CD8-positive, alpha-beta memory T cell (primary cell): ENCODE measurements at regions not wholly inside any gene's neighbourhood (a gene's known extent, or its start where the extent isn't known, plus 50 kb on each side); places are given as distances from the start of the nearest gene placed in this dataset.

Experiments
- CTCF ChIA-PET: fragments of 350-600 bp; sonication (Branson Sonifier 250); formaldehyde crosslinking; loops from one replicate; lab custom pipeline; 2021; ENCODE audit warnings: antibody characterized with exemption; lab: Charles Lee
- POLR2A ChIA-PET: fragments of 350-600 bp; sonication (Branson Sonifier 250); formaldehyde crosslinking; loops from one replicate; lab custom pipeline; 2021; ENCODE audit warnings: antibody characterized with exemption; lab: Charles Lee
- DNase-seq, 5 donors: peaks; one replicate each; pipeline versions ENCODE4 v3.0.0 to v3.0.0-alpha.2; 2020 to 2022; ENCODE audit warnings: mixed read lengths in 1 of 5
- H3K27ac ChIP-seq: one replicate; pipeline ENCODE4 v1.7.0; 2013; ENCODE audit warnings: low read depth, mild to moderate bottlenecking, low read length, moderate library complexity
- H3K27me3 ChIP-seq: 2 replicates; pipeline ENCODE4 v1.7.0; 2013; ENCODE audit warnings: low read length, mild to moderate bottlenecking; ENCODE audit not compliant: insufficient read depth, poor library complexity, severe bottlenecking
- H3K36me3 ChIP-seq: 2 replicates; pipeline ENCODE4 v1.7.0; 2013; ENCODE audit warnings: mild to moderate bottlenecking, low read length, moderate library complexity; ENCODE audit not compliant: insufficient read depth
- H3K4me1 ChIP-seq: 2 replicates; pipeline ENCODE4 v1.7.0; 2013; ENCODE audit warnings: mild to moderate bottlenecking, low read length, moderate library complexity; ENCODE audit not compliant: insufficient read depth
- H3K4me3 ChIP-seq: 2 replicates; pipeline ENCODE4 v1.7.0; 2013; ENCODE audit warnings: mild to moderate bottlenecking, low read length
- H3K9me3 ChIP-seq: 2 replicates; pipeline ENCODE4 v1.7.0; 2013; ENCODE audit warnings: mild to moderate bottlenecking, low read length
- H3K27ac Mint-ChIP-seq, 8 donors: one replicate each; pipeline ENCODE4 v1.8.0; 2020 to 2021; ENCODE audit warnings: mixed read lengths in 8 of 8, mild to moderate bottlenecking in 6 of 8, inconsistent platforms in 3 of 8, moderate library complexity in 3 of 8
- H3K27me3 Mint-ChIP-seq, 2 donors: one replicate each; pipeline ENCODE4 v1.8.0; 2020 to 2021; ENCODE audit warnings: mixed read lengths in 2 of 2, mild to moderate bottlenecking in 1 of 2, moderate library complexity in 1 of 2
- H3K36me3 Mint-ChIP-seq, 3 donors: one replicate each; pipeline ENCODE4 v1.8.0; 2020 to 2021; ENCODE audit warnings: mixed read lengths in 3 of 3, inconsistent platforms in 1 of 3, mild to moderate bottlenecking in 1 of 3
- H3K4me1 Mint-ChIP-seq, 3 donors: one replicate each; pipeline ENCODE4 v1.8.0; 2020 to 2021; ENCODE audit warnings: mixed read lengths in 3 of 3, inconsistent platforms in 1 of 3, mild to moderate bottlenecking in 1 of 3
- H3K4me3 Mint-ChIP-seq, 7 donors: one replicate each; pipeline ENCODE4 v1.8.0; 2020 to 2021; ENCODE audit warnings: mixed read lengths in 7 of 7, mild to moderate bottlenecking in 6 of 7, moderate library complexity in 4 of 7, inconsistent platforms in 2 of 7
- H3K9me3 Mint-ChIP-seq, 5 donors: one replicate each; pipeline ENCODE4 v1.8.0; 2020 to 2022; ENCODE audit warnings: mixed read lengths in 5 of 5, mild to moderate bottlenecking in 3 of 5, moderate library complexity in 2 of 5, inconsistent platforms in 1 of 5

DNA sequence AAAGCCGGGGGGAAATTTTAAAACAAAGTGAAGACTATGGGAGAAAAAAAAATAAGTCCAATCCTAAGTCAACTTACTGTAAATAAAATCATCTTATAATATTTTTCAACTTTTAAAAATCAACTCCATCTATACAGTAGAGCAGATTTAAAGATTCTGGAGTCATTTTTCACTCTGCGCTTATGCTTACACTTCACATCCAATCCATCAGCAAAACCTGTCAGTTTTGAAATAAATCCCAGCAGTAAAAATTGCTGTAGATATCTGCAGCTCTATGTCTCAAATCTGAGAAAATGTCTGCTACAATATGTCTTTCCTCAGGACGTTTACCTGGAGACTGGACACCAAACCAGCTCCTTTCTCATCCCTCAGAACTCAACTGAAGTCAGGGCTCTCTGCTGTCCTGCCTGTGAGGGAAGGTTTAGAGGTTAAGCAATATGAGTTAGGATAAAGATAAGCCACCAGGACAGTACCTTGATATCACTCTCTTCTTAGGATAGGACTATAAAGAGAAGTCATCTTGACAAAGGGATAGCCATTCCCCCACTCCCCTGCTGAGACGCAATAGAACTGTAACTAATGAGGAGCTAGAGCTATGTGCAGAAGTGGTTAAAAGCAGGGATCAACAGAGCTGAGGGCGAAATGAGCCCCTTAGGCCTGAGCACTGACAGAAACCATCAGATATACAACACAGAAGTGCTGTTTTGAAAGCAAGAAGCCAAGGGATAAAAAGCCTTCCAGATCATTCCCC lies 254.7 kb upstream of the KLHL1 start:
- CTCF ChIA-PET, result no interaction called here

GRCh38 chr13:70357031-70357430 lies 248.8 kb upstream of the KLHL1 start:
- Mint-ChIP-seq H3K27ac (no peak overlapping the region), H3K4me3 (no peak overlapping the region), H3K4me1 (no peaks in the 10 kb centered on the region), H3K36me3 (no peaks in the 10 kb centered on the region), H3K9me3 (peaks cover 0 to 19% (median 4%) of the 10 kb centered on the region in 5 donors), H3K27me3 (no peaks in the 10 kb centered on the region)
- no peak overlapping the region for H3K27ac ChIP-seq
- no peaks in the 10 kb centered on the region for H3K4me1 ChIP-seq
- H3K4me3 ChIP-seq, result no peak overlapping the region
- no peak for DNase-seq
- no peaks in the 10 kb centered on the region for H3K27me3 ChIP-seq
- CTCF ChIA-PET, result no interaction called here
- POLR2A ChIA-PET, result no interaction called here
- H3K36me3 ChIP-seq, result no peaks in the 10 kb centered on the region
- no peaks in the 10 kb centered on the region for H3K9me3 ChIP-seq

More for the DNA sequence above, 254.7 kb upstream of the KLHL1 start:
- H3K27ac ChIP-seq, result no peak overlapping the region
- Mint-ChIP-seq H3K36me3 (no peaks in the 10 kb centered on the region), H3K4me3 (no peak overlapping the region), H3K27ac (no peak overlapping the region), H3K27me3 (no peaks in the 10 kb centered on the region), H3K9me3 (peaks cover 0 to 26% (median 3%) of the 10 kb centered on the region in 5 donors), H3K4me1 (no peaks in the 10 kb centered on the region)
- H3K27me3 ChIP-seq, result no peaks in the 10 kb centered on the region
- no peak overlapping the region for H3K4me3 ChIP-seq
- H3K4me1 ChIP-seq, result no peaks in the 10 kb centered on the region
- DNase-seq, result no peak
- H3K9me3 ChIP-seq, result no peaks in the 10 kb centered on the region
- POLR2A ChIA-PET, result no interaction called here
- no peaks in the 10 kb centered on the region for H3K36me3 ChIP-seq

DNA sequence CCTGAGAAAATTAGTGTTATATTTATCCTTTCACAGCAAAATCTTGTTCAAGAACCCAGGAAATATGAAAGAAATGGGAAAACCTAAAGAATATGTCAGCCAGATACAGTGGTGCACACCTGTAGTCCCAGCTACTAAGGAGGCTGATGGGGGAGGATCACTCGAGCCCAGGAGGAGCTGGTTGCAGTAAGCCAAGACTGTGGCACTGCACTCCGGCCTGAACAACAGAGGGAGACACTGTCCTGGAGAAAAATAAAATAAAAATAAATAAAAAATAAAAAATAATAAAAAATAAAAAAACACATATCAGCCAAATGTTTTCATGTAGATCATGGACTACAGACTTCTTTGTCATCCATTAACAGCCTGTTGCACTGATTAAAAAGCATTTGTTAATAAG lies 244.8 kb upstream of the KLHL1 start:
- Mint-ChIP-seq H3K36me3 (no peaks in the 10 kb centered on the region), H3K27ac (no peak overlapping the region), H3K4me3 (no peak overlapping the region), H3K9me3 (peaks cover 7 to 27% (median 8%) of the 10 kb centered on the region in 5 donors), H3K4me1 (no peaks in the 10 kb centered on the region), H3K27me3 (no peaks in the 10 kb centered on the region)
- ChIA-PET POLR2A (no interaction called here), CTCF (no interaction called here)
- no peaks in the 10 kb centered on the region for H3K9me3 ChIP-seq
- DNase-seq, result no peak
- no peak overlapping the region for H3K27ac ChIP-seq
- H3K4me1 ChIP-seq, result no peaks in the 10 kb centered on the region
- no peak overlapping the region for H3K4me3 ChIP-seq
- H3K36me3 ChIP-seq, result no peaks in the 10 kb centered on the region
- no peaks in the 10 kb centered on the region for H3K27me3 ChIP-seq

GRCh38 chr13:70347947-70348620 lies 239.8 kb upstream of the KLHL1 start:
- ChIA-PET CTCF (no interaction called here), POLR2A (no interaction called here)
- Histone ChIP-seq H3K27me3 (no peaks in the 10 kb centered on the region), H3K27ac (no peak overlapping the region), H3K36me3 (no peaks in the 10 kb centered on the region), H3K9me3 (no peaks in the 10 kb centered on the region), H3K4me1 (no peaks in the 10 kb centered on the region), H3K4me3 (no peak overlapping the region)
- H3K4me1 Mint-ChIP-seq, result no peaks in the 10 kb centered on the region
- DNase-seq, result no peak
- H3K4me3 Mint-ChIP-seq, result no peak overlapping the region
- H3K27me3 Mint-ChIP-seq, result no peaks in the 10 kb centered on the region
- peaks cover 6 to 22% (median 10%) of the 10 kb centered on the region in 5 donors for H3K9me3 Mint-ChIP-seq
- H3K36me3 Mint-ChIP-seq, result no peaks in the 10 kb centered on the region
- no peak overlapping the region for H3K27ac Mint-ChIP-seq

GRCh38 chr13:70339738-70340137 lies 231.5 kb upstream of the KLHL1 start:
- DNase-seq, result no peak
- Mint-ChIP-seq H3K36me3 (no peaks in the 10 kb centered on the region), H3K9me3 (peaks cover 0 to 32% (median 7%) of the 10 kb centered on the region in 5 donors), H3K27ac (no peak overlapping the region), H3K27me3 (no peaks in the 10 kb centered on the region), H3K4me1 (no peaks in the 10 kb centered on the region), H3K4me3 (no peak overlapping the region)
- Histone ChIP-seq H3K27ac (no peak overlapping the region), H3K9me3 (no peaks in the 10 kb centered on the region), H3K27me3 (no peaks in the 10 kb centered on the region), H3K4me1 (no peaks in the 10 kb centered on the region), H3K4me3 (no peak overlapping the region), H3K36me3 (no peaks in the 10 kb centered on the region)
- POLR2A ChIA-PET, result no interaction called here
- CTCF ChIA-PET, result no interaction called here

DNA sequence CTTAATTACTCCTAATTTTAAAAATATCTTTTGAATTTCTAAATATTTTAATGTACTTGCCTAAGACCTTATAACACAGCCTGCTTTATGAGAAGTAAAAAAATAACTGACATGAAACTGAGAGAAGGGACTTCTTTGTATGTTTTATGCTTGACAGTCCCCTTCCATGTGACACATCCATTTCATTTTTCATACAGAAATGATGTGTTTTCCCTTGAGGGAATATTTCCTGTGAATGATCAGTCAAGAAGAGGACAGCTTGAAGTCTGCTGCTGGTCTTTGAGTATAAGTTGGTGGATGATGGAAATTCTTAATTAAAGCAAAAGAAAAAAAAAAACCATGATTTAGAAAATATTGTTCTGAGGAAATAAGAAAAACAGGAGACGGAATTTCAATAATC lies 230.4 kb upstream of the KLHL1 start:
- Histone ChIP-seq H3K27me3 (no peaks in the 10 kb centered on the region), H3K36me3 (no peaks in the 10 kb centered on the region), H3K4me3 (no peak overlapping the region), H3K27ac (no peak overlapping the region), H3K4me1 (no peaks in the 10 kb centered on the region), H3K9me3 (no peaks in the 10 kb centered on the region)
- no peak for DNase-seq
- H3K4me3 Mint-ChIP-seq, result no peak overlapping the region
- no peaks in the 10 kb centered on the region for H3K27me3 Mint-ChIP-seq
- no peak overlapping the region for H3K27ac Mint-ChIP-seq
- no peaks in the 10 kb centered on the region for H3K36me3 Mint-ChIP-seq
- no peaks in the 10 kb centered on the region for H3K4me1 Mint-ChIP-seq
- ChIA-PET CTCF (no interaction called here), POLR2A (no interaction called here)
- H3K9me3 Mint-ChIP-seq, result peaks cover 0 to 32% (median 9%) of the 10 kb centered on the region in 5 donors

- H3K27me3 ChIP-seq, result no peaks in the 10 kb centered on the region
- ChIA-PET POLR2A (no interaction called here), CTCF (no interaction called here)
- H3K4me3 ChIP-seq, result no peak overlapping the region
- no peak overlapping the region for H3K27ac ChIP-seq
- H3K4me1 Mint-ChIP-seq, result no peaks in the 10 kb centered on the region
- no peak overlapping the region for H3K4me3 Mint-ChIP-seq
- no peaks in the 10 kb centered on the region for H3K36me3 ChIP-seq
- H3K9me3 Mint-ChIP-seq, result peaks cover 0 to 30% (median 13%) of the 10 kb centered on the region in 5 donors
- H3K27me3 Mint-ChIP-seq, result no peaks in the 10 kb centered on the region
- H3K27ac Mint-ChIP-seq, result no peak overlapping the region
- no peak for DNase-seq
- no peaks in the 10 kb centered on the region for H3K9me3 ChIP-seq
- no peaks in the 10 kb centered on the region for H3K36me3 Mint-ChIP-seq
- no peaks in the 10 kb centered on the region for H3K4me1 ChIP-seq
Observed at GRCh38 chr13:70336866-70337265, 228.6 kb upstream of the KLHL1 start.

DNA sequence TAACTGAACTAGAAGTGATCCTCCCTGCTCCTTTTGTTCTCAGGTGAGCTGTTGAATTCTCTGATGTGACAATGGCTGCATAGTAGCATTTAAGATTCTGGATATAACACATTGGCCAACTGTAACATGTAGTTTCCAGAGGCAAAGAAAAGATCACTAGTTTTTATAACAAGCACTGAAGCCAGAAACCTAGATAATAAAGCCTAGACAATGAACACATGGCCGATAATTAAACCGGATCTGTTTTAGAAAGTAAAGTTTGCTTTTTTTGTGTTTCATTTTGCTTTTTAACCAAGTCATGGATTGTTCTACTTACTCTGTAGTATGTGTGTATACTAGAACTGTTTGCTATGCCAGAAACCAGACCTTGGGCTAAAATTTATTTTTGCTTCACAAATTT lies 225.5 kb upstream of the KLHL1 start:
- CTCF ChIA-PET, result no interaction called here
- H3K4me3 ChIP-seq, result no peak overlapping the region
- no peak overlapping the region for H3K27ac Mint-ChIP-seq
- no peaks in the 10 kb centered on the region for H3K4me1 Mint-ChIP-seq
- DNase-seq, result no peak
- H3K4me3 Mint-ChIP-seq, result no peak overlapping the region
- no peaks in the 10 kb centered on the region for H3K36me3 ChIP-seq
- H3K9me3 Mint-ChIP-seq, result peaks cover 0 to 28% (median 13%) of the 10 kb centered on the region in 5 donors
- no peaks in the 10 kb centered on the region for H3K9me3 ChIP-seq
- POLR2A ChIA-PET, result no interaction called here
- no peaks in the 10 kb centered on the region for H3K27me3 ChIP-seq
- H3K4me1 ChIP-seq, result no peaks in the 10 kb centered on the region
- no peak overlapping the region for H3K27ac ChIP-seq
- H3K36me3 Mint-ChIP-seq, result no peaks in the 10 kb centered on the region
- H3K27me3 Mint-ChIP-seq, result no peaks in the 10 kb centered on the region
